Ascending aorta (tissue), 2 donors: ENCODE measurements at regions not wholly inside any gene's neighbourhood (a gene's known extent, or its start where the extent isn't known, plus 50 kb on each side); places are given as distances from the start of the nearest gene placed in this dataset.

Source experiments
- DNase-seq, 2 donors: peaks; one replicate each; pipeline ENCODE4 v3.0.0-alpha.2; 2019; ENCODE audit warnings: low spot score in 2 of 2
- H3K27ac ChIP-seq, 2 donors: fragments of 200-600 bp; sonication (generic); one replicate each; pipeline ENCODE4 v1.5.1; 2016 to 2017; ENCODE audit warnings: mild to moderate bottlenecking in 1 of 2
- H3K27me3 ChIP-seq: fragments of 200-600 bp; sonication (generic); one replicate; pipeline ENCODE4 v1.5.1; 2017
- H3K36me3 ChIP-seq, 2 donors: fragments of 200-600 bp; sonication (generic); one replicate each; pipeline ENCODE4 v1.5.1; 2016
- H3K4me1 ChIP-seq, 2 donors: fragments of 200-600 bp; sonication (generic); one replicate each; pipeline ENCODE4 v1.5.1; 2016 to 2017; ENCODE audit warnings: mild to moderate bottlenecking in 1 of 2
- H3K4me3 ChIP-seq, 2 donors: fragments of 200-600 bp; sonication (generic); one replicate each; pipeline ENCODE4 v1.5.1; 2016 to 2017; ENCODE audit warnings: mild to moderate bottlenecking in 1 of 2
- H3K9me3 ChIP-seq, 2 donors: fragments of 200-600 bp; sonication (generic); one replicate each; pipeline ENCODE4 v1.5.1; 2016
- intact Hi-C: fragments of 100-400 bp; cut with DNase I; formaldehyde crosslinking; loops from one replicate; pipeline ENCODE4 v1.15.1; 2023
- TF ChIP-seq, protein P1 (sequence below), 3 experiments: fragments of 200-600 bp in 2 of 3; fragments of 450-650 bp in 1 of 3; sonication (generic) in 2 of 3; IDR thresholded peaks; one replicate each; pipeline ENCODE4 v1.5.1; 2016 to 2019; ENCODE audit warnings: antibody characterized with exemption in 3 of 3, mild to moderate bottlenecking in 1 of 3, moderate library complexity in 1 of 3

DNA sequence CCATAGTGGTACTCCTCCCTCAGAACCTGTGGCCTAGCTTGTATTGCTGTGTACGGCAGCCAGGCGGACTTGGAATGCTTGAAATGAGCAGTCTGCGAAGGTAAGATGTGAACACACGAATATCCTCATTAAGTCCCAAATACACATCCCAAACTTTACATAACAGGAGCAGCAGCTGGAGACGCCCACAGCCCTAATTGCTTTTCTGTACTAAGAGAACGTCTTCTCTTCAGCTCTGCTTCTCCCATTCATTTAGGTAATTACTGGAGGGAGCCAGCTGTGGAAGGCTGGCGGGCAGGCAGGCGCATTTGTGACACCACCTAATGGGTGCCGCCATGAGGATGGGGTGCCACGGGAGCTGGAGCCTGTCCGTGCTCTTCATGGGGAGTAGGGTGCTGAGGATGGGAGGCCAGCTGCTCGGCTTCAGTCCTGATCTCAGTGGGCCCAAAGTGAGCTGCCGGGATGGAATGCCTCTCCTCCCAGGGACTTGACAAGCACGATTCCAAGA lies 66.6 kb upstream of the POU3F1 start:
- Histone ChIP-seq H3K27ac (no peak overlapping the region), H3K4me1 (peaks cover 4 to 10% of the 10 kb centered on the region in 2 donors), H3K4me3 (no peak overlapping the region), H3K9me3 (peaks cover 0 to 4% of the 10 kb centered on the region in 2 donors), H3K27me3 (no peaks in the 10 kb centered on the region), H3K36me3 (no peaks in the 10 kb centered on the region)
- intact Hi-C loops: loop anchor here (5.0 kb wide), 1 partner anchor 1791 kb away; the partner anchor contains the start of gene EVA1B
- TF ChIP-seq, protein P1, sequence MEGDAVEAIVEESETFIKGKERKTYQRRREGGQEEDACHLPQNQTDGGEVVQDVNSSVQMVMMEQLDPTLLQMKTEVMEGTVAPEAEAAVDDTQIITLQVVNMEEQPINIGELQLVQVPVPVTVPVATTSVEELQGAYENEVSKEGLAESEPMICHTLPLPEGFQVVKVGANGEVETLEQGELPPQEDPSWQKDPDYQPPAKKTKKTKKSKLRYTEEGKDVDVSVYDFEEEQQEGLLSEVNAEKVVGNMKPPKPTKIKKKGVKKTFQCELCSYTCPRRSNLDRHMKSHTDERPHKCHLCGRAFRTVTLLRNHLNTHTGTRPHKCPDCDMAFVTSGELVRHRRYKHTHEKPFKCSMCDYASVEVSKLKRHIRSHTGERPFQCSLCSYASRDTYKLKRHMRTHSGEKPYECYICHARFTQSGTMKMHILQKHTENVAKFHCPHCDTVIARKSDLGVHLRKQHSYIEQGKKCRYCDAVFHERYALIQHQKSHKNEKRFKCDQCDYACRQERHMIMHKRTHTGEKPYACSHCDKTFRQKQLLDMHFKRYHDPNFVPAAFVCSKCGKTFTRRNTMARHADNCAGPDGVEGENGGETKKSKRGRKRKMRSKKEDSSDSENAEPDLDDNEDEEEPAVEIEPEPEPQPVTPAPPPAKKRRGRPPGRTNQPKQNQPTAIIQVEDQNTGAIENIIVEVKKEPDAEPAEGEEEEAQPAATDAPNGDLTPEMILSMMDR (IDR thresholded peaks at IDR 0.05): no peak
- no peak for DNase-seq

DNA sequence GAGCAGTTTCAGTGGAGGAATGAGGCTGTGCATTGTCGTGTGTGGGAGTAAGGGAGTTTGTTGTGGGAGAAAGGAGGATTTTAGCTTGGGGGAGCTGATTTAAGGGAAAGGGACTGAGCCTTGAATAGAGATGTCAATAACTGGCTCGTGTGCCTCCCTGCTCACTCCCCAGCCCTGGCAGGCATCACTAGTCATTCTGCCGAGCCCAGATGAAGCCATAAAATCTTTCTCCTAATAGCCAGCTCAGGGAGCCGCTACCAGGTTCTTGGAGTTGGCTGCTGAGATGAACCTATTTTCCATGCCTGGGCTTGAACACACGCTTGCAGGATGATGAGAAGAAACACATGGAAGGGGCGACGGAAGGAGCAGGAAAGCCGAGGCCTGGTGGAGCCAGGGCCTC lies 65.0 kb upstream of the POU3F1 start:
- H3K9me3 ChIP-seq: peaks cover 0 to 4% of the 10 kb centered on the region in 2 donors
- H3K27me3 ChIP-seq: no peaks in the 10 kb centered on the region
- no peak for DNase-seq
- intact Hi-C loops: loop anchor here (5.0 kb wide), 1 partner anchor 1789 kb away; the partner anchor contains the start of gene EVA1B
- TF ChIP-seq, protein P1 (IDR thresholded peaks at IDR 0.05): no peak
- no peak overlapping the region for H3K27ac ChIP-seq
- H3K4me1 ChIP-seq: peaks cover 4 to 10% of the 10 kb centered on the region in 2 donors
- H3K4me3 ChIP-seq: no peak overlapping the region
- H3K36me3 ChIP-seq: no peaks in the 10 kb centered on the region

DNA sequence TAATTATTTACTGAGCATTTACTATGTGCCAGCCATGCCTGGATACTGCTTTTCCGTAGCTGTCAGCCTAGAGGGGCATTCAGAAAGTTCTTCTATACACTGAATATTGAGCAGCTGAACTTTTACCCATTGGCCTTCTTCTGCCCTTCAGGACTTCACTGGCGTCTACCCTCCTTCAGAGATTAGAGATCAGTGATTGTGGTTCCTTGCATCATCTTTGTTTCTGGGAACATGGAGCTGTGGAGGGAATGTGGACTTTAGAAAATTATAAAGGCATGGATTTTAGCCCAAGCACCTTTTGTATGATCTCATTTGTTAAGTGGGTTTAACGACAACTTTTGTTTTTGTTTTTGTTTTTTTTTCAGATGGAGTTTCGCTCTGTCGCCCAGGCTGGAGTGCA lies 58.7 kb upstream of the POU3F1 start:
- Histone ChIP-seq H3K27me3 (no peaks in the 10 kb centered on the region), H3K27ac (no peak overlapping the region), H3K9me3 (peaks cover 0 to 2% of the 10 kb centered on the region in 2 donors), H3K4me3 (no peak overlapping the region), H3K36me3 (no peaks in the 10 kb centered on the region), H3K4me1 (no peaks in the 10 kb centered on the region)
- no peak for DNase-seq
- intact Hi-C loops: no loop called here
- TF ChIP-seq, protein P1 (IDR thresholded peaks at IDR 0.05): no peak

DNA sequence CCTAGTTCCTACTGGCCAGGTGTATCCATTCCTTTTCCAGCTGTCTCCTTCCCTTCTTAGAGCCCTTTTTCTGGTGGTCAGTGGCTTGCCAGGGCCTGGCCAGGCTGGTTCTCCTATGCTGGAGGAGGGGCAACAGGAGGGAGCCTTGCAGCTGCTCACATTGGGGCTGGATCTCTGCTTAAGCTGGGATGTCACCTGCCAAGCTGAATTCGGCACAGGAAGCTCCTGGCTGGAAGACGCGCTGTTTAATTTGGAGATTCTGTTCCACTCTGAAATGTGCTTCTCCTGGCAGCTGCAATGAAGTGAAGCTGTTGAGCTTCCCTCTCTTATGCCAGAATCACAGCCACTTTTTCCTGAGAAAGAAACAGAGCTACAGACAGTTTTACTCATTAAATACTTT lies 56.0 kb upstream of the POU3F1 start:
- H3K36me3 ChIP-seq: no peaks in the 10 kb centered on the region
- no peak overlapping the region for H3K27ac ChIP-seq
- intact Hi-C loops: no loop called here
- TF ChIP-seq, protein P1 (IDR thresholded peaks at IDR 0.05): no peak
- H3K4me1 ChIP-seq: no peaks in the 10 kb centered on the region
- no peak overlapping the region for H3K4me3 ChIP-seq
- H3K27me3 ChIP-seq: no peaks in the 10 kb centered on the region
- DNase-seq: no peak
- H3K9me3 ChIP-seq: no peaks in the 10 kb centered on the region

DNA sequence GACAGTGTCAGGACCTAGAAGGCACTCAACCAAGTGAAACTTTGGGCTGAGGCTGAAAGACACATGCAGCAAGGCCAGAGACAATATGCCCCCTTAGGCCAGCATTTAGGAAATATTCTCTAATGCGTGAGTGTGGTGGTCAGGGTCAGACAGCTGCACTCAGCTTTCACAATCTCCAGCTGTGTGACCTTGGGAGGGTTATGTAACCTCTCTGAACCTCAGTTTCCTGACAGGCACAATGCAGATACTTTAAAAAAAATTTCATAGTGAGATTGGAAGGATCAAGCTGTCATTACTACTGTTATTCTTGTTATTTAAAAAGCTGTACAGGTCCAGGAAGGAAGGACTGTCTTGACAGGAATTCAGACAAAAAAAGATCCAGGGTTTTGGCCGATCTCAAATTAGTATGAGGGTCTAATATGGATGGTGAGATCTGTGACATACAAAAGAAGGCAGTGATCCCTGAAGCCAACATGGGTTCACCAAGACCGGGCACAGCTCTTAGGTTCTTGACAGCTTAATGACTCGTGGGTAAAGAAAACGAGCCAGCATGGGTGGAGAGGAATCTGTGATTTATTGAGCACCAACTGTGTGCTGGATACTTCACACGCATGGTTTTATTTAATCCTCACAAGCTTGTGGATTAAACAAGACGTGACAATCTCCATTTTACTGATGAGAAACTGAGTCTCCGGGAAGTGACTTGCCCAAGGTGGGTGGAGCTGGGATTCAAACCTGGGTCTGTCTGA lies 54.6 kb upstream of the POU3F1 start:
- Histone ChIP-seq H3K36me3 (no peaks in the 10 kb centered on the region), H3K4me1 (no peaks in the 10 kb centered on the region), H3K27ac (no peak overlapping the region), H3K9me3 (no peaks in the 10 kb centered on the region), H3K27me3 (no peaks in the 10 kb centered on the region), H3K4me3 (no peak overlapping the region)
- TF ChIP-seq, protein P1 (IDR thresholded peaks at IDR 0.05): no peak
- no peak for DNase-seq
- intact Hi-C loops: no loop called here
